Activated CD8-positive, alpha-beta memory T cell treated with anti-CD3 and anti-CD28 coated beads for 48 hours (primary cell): ENCODE measurements at regions not wholly inside any gene's neighbourhood (a gene's known extent, or its start where the extent isn't known, plus 50 kb on each side); places are given as distances from the start of the nearest gene placed in this dataset.

ENCODE experiments used
- DNase-seq, 3 experiments: peaks; one replicate each; pipeline ENCODE4 v3.0.0-alpha.2; 2020; ENCODE audit warnings: low read depth in 2 of 3, low spot score in 2 of 3

- DNase-seq: no peak
Measured at GRCh38 chr20:50418890-50419642, 91.1 kb upstream of the PTPN1 start.

DNA sequence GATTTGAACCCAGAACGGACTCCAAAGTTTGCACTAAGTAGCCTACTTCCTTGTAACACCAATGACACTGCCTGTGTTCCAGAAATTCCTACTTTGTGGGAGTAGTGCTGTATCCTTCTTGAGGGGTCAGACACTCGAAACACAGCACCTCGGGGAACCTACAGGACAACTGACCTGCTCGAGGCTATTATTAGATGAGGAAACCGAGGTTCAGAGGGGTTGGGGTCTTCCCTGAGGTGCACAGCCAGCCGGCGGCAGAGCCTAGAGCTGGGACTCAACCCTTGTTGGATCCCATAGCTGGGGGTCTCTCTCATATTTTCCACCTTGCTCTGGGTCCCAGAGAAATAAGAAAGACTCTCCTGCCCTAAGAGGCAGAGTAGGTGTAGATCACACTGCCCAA is 89.8 kb upstream of the PTPN1 start:
- no peak for DNase-seq

- no peak for DNase-seq
Measured at GRCh38 chr20:50421356-50422340, 88.5 kb upstream of the PTPN1 start.

- no peak for DNase-seq
Measured at GRCh38 chr20:50423758-50424157, 86.4 kb upstream of the PTPN1 start.

DNA sequence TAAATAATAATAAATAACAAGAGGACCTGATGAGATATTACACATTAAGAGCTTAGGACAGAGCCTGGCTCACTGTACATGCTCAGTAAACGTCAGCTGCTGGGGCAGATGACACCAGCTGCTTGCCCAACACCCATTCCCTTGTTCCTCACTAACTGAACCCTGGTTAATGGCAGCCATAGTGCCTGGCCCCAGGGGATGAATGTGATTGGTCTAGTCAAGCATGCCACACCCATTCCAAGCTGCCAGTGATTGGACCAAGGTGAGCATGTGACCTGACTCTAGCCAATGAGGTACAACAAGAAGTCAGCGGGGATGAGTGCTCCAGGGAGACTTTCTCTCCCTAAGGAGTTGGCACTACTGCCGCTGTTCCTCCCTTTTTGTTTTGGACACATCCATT is 85.1 kb upstream of the PTPN1 start:
- DNase-seq: no peak

DNA sequence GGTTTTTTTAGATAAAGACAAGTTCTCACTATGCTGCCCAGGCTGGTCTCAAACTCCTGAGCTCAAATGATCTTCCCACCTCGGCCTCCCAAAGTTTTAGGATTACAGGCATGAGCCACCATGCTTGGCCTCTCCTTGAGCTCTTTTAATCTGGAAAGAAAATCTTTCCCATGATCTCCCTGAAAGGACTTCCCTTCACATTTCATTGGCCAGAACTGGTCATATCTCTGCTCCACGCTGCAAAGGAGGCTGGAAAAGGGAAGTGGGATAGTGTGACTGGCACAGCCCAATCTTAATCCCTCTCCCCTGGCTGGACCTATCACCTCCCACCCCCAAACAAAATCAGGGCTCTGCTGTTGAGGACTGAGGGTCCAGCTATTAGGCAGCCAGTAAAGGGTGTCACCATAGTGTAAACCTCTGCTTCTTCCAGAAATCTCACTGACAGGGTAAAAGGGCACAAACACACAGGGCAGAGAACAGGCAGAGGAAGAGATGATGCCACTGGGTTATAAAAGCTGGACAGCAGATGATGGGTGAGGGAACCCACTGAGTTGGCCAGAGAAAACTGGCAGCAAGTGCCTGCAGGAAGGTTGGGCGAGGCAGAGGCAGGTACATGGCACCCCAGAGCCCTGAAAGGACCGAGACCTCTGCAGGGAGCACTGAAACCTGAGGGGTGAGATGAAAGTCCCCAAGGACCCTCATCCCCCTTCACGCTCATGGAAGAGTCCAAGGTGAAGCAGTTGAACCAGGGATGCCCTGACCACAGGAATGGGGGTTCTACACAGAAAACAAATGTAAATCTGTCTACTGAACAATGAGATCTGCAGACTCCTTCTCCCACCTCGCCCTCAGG is 83.1 kb upstream of the PTPN1 start:
- no peak for DNase-seq

- no peak for DNase-seq
Measured at GRCh38 chr20:50427719-50428083, 82.5 kb upstream of the PTPN1 start.

DNA sequence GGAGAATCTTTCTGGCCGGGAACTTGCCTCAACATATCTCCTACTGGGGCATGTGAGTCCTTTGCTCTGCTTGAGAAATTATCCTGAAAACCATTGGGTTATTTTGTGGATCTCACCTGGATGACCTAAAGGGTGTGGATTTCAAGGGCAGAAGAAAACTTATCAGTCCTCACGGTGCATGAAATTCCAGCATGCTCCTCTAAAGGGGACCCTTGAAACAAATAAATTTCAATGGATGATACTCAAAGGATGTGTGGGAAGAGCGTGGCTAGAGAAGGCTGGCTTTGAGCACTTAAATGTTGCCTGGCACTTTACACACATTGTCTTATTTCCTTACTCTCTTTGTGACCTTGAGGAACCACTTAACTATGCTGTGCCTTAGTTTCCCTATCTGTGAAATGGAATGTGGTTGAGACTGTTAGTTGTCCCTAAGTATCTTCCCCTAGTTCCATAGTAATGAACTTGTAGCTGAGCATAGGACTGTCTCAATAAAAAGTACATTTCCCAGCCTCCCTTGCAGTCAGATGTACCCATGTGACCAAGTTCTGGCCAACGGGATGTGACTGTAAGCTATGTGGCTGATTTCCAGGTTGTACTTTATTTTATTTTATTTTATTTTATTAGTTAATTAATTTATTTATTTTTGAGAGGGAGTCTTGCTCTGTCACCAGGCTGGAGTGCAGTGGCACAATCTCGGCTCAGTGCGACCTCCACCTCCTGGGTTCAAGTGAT is 81.9 kb upstream of the PTPN1 start:
- DNase-seq: no peak

DNA sequence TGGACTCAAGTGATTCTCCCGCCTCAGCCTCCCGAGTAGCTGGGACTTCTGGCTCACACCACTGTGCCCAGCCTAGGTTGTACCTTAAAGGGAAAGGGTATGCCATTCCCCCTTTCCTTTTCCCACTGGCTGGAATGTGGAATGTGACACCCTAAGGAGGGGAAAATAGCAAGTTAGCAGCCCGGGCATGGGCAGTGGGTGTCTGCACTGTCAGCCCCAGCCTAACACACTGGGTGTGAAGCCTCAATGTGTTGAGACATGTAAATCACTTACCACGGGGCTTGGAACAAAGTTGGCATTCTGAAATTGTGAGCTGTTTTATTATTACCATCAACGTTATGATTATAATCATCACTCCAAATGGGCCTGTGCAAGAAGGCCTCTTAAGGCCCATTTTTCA is 80.8 kb upstream of the PTPN1 start:
- no peak for DNase-seq

DNA sequence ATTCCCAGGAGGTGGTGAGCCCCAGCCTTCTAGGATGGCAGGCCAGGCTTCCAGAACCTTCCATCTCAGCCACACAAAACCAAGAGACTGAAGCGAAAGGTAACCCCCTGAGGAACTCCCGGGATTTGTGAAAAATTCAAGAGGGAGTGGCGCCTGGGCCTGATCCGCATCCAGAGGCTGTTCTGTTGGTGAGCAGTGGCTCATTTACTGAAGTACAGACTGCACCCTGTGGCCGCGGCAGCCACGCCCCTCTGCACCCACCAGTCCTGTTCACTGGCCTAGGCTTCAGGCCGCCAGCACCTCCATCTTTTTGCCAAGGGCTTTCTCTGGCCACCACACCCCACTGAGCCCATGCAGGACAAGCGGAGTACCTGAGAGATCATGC is 79.1 kb upstream of the PTPN1 start:
- no peak for DNase-seq

DNA sequence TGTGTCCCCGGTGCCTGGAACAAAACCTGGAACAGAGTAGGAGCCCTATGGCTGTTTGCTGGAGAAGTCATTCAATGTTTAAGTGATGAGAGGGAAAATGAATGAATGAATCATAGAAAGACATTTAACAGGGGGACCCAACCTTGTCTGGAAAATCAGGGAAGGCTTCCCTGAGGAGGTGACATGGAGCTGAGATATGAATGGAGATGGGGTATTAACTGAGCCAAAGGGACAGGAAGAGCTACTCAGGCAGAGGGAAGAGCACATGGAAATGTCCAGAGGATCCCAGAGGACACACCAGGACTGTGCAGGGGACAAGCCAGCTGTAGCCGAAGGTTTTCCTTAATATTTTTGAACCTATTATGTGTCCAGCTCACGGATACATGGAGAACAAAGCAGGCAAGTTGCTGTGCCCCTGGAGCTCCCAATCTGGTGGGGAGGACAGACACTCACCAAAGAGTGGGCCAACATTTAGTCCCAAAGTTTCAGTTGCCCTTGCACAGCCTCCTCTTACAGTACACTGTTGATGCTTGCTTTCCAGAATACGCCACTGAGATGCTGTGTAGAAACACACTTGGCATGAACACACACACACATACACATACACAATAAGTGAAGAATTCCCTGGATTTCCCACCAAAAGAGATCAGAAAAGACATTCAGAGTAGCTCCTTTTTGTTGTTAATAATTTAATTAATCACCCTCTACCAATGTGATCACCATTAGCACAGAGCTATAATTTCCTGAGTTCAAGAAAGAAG is 77.0 kb upstream of the PTPN1 start:
- no peak for DNase-seq

GRCh38 chr20:50434321-50434652 is 75.9 kb upstream of the PTPN1 start:
- no peak for DNase-seq

GRCh38 chr20:50434653-50435396 is 75.4 kb upstream of the PTPN1 start:
- no peak for DNase-seq

DNA sequence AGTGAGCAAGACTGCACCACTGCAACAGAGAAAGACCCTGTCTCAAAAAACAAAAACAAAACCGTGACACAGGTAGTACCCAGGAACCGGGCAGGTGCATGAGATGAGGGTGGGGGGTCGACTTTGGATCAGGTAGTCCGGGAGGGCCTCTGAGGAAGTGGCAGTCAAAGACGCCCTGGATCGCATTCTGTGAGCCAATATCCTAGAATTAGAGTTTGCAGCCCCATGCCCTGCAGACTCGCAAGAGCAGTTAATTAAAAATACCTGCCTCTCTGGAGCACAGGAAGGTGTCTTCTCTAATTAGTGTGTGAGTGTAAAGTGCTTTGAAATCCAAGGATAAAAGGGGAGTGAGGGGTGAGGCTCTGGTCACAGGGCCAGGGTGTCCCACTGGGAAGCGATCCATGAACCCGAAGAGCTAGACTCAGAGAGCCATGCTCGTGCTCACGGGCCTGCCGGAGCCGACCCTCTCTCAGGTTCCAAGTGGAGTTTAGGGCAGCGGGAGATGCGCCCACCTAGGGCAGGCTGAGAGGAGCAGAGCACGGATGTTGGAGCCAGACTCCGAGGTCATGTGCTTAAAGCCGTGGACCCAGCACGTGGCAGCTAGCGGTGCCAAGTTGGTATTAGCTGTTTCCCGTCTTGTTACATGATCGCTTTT is 74.7 kb upstream of the PTPN1 start:
- DNase-seq: no peak

GRCh38 chr20:50436052-50436656 is 74.0 kb upstream of the PTPN1 start:
- no peak for DNase-seq

GRCh38 chr20:50436696-50437095 is 73.5 kb upstream of the PTPN1 start:
- DNase-seq: no peak

GRCh38 chr20:50438986-50439407 is 71.2 kb upstream of the PTPN1 start:
- peak in 1 of 3 experiments; percentile 41 for DNase-seq
